Body of pancreas (tissue), 4 donors: ENCODE measurements at regions not wholly inside any gene's neighbourhood (a gene's known extent, or its start where the extent isn't known, plus 50 kb on each side); places are given as distances from the start of the nearest gene placed in this dataset.

ENCODE experiments used
- POLR2A ChIP-seq, 3 donors: fragments of 450-650 bp; IDR thresholded peaks; one replicate each; pipeline ENCODE4 v1.6.1; 2016; ENCODE audit warnings: antibody characterized with exemption in 3 of 3, mild to moderate bottlenecking in 2 of 3
- TF ChIP-seq, protein P1 (sequence below), 7 experiments: fragments of 450-650 bp in 4 of 7; fragments of 200-600 bp in 3 of 7; sonication (generic) in 3 of 7; IDR thresholded peaks; one replicate each; pipeline ENCODE4 v1.5.1; 2016 to 2019; ENCODE audit warnings: antibody characterized with exemption in 7 of 7

DNA sequence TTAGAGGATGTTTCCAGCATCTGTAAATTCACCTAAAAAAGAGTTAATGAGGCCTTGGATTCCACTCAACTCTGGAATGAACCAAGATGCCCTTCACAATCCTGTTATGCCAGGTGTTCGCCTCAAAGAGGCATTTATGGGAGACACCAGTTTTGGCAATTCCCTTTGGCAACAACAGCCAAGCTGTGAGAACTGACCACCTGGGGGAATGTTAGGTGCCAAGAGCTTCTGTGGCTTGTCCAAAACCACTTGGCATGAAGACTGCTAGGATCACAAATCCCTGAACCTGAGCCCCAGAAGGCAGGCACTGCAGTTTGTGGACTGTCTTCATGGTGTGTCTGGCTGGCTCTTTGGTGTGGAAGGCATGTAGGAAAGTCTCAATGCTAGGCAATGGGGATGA is 164.4 kb upstream of the BDNF start:
- TF ChIP-seq, protein P1, sequence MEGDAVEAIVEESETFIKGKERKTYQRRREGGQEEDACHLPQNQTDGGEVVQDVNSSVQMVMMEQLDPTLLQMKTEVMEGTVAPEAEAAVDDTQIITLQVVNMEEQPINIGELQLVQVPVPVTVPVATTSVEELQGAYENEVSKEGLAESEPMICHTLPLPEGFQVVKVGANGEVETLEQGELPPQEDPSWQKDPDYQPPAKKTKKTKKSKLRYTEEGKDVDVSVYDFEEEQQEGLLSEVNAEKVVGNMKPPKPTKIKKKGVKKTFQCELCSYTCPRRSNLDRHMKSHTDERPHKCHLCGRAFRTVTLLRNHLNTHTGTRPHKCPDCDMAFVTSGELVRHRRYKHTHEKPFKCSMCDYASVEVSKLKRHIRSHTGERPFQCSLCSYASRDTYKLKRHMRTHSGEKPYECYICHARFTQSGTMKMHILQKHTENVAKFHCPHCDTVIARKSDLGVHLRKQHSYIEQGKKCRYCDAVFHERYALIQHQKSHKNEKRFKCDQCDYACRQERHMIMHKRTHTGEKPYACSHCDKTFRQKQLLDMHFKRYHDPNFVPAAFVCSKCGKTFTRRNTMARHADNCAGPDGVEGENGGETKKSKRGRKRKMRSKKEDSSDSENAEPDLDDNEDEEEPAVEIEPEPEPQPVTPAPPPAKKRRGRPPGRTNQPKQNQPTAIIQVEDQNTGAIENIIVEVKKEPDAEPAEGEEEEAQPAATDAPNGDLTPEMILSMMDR (IDR thresholded peaks at IDR 0.05): peak in 1 of 7 experiments; percentile 7
- no peak for TF ChIP-seq POLR2A (IDR thresholded peaks at IDR 0.05)
